Endothelial cell of umbilical vein (primary cell): ENCODE measurements at regions not wholly inside any gene's neighbourhood (a gene's known extent, or its start where the extent isn't known, plus 50 kb on each side); places are given as distances from the start of the nearest gene placed in this dataset.

Source experiments
- POLR2A ChIP-seq: IDR thresholded peaks from 2 replicates; pipeline ENCODE4 v1.6.1; 2012; ENCODE audit warnings: low read depth, mild to moderate bottlenecking, control low read depth, low read length
- POLR2AphosphoS5 ChIP-seq: IDR thresholded peaks from 2 replicates; pipeline ENCODE4 v1.6.1; 2012; ENCODE audit warnings: low read depth, mild to moderate bottlenecking, control low read depth, low read length, moderate library complexity; ENCODE audit not compliant: insufficient read depth
- TF ChIP-seq, protein P1 (sequence below), 2 donors: IDR thresholded peaks; 1 replicate in 1 of 2; 2 replicates in 1 of 2; pipeline ENCODE4 v1.5.1; 2011; ENCODE audit warnings: low read length in 2 of 2, mild to moderate bottlenecking in 2 of 2, moderate library complexity in 2 of 2, control low read depth in 1 of 2, inconsistent platforms in 1 of 2, low read depth in 1 of 2; ENCODE audit not compliant: insufficient read depth in 1 of 2; ENCODE audit errors: extremely low read depth in 1 of 2
- TF ChIP-seq, protein P2 (sequence below): IDR thresholded peaks from 2 replicates; pipeline ENCODE4 v1.6.1; 2011; ENCODE audit not compliant: insufficient read depth, insufficient read length

DNA sequence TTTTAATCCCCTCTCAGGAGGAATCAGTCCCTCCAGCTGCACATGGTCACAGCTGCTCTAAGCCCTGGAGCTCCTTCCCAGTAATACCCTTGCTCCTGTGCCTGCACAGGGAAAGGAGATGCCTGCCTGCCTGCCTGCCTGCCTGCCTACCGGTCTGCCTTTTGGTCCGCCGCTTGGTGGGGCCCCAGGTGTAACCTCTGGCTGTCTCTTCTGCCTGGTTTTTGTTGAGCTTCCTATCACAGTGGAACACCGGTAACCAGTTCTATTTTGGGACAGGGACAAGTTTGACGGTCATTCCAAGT lies 99.8 kb downstream of the DAD1 start:
- TF ChIP-seq, protein P1, sequence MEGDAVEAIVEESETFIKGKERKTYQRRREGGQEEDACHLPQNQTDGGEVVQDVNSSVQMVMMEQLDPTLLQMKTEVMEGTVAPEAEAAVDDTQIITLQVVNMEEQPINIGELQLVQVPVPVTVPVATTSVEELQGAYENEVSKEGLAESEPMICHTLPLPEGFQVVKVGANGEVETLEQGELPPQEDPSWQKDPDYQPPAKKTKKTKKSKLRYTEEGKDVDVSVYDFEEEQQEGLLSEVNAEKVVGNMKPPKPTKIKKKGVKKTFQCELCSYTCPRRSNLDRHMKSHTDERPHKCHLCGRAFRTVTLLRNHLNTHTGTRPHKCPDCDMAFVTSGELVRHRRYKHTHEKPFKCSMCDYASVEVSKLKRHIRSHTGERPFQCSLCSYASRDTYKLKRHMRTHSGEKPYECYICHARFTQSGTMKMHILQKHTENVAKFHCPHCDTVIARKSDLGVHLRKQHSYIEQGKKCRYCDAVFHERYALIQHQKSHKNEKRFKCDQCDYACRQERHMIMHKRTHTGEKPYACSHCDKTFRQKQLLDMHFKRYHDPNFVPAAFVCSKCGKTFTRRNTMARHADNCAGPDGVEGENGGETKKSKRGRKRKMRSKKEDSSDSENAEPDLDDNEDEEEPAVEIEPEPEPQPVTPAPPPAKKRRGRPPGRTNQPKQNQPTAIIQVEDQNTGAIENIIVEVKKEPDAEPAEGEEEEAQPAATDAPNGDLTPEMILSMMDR (IDR thresholded peaks at IDR 0.05; ENCODE audit: extremely low read depth in 1 of 2, insufficient read depth in 1 of 2, low read depth in 1 of 2, low read length in 2 of 2) = no peak
- TF ChIP-seq POLR2AphosphoS5 = no peak
- TF ChIP-seq POLR2A = no peak
- TF ChIP-seq, protein P2, sequence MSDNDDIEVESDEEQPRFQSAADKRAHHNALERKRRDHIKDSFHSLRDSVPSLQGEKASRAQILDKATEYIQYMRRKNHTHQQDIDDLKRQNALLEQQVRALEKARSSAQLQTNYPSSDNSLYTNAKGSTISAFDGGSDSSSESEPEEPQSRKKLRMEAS = no peak
